GM18502 (cell line): ENCODE measurements at regions not wholly inside any gene's neighbourhood (a gene's known extent, or its start where the extent isn't known, plus 50 kb on each side); places are given as distances from the start of the nearest gene placed in this dataset.

Experiments used
- ATAC-seq: cut with Tn5 transposase; IDR thresholded peaks from one replicate; pipeline ENCODE4 v1.9.1; 2021; ENCODE audit warnings: mild to moderate bottlenecking; ENCODE audit not compliant: unreplicated experiment, poor library complexity

DNA sequence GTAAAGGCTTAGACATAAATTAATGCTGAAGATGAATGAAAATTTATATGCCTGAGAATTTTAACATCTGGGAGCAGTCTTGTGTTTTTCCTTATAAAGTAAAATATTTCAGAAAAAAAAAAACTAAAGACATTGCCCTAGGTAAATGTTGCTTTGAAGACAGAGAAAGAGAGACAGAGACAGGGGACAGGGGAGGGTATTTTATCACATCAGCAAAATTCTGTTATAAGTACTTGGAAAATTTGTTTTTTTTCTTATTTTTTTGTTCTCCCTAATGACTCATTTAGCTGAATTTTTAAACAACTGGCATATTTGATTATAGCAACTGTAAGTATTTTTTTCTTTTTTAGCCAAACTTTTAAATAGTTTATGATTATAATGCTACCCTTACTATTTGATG is 1540.6 kb upstream of the GBE1 start:
- no peak for ATAC-seq

DNA sequence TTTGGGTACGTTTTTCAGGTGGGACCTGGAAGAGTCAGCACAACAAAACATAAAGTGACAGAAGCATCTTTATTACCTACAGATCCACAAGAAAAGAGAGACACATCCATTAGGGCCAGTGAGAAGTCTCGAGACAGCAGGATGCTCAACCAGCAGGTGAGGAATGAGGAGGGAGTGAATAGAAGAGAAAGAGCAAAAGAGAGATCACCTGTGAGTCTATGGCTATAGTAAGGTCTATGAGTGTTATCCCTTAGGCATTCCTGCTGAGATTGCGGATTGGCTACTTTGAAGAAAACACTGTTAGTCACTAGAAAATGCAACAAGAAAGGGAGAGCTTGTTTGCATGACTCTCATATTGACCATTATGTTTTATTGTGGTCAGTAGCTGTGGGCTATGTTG is 1556.2 kb upstream of the GBE1 start:
- no peak for ATAC-seq

DNA sequence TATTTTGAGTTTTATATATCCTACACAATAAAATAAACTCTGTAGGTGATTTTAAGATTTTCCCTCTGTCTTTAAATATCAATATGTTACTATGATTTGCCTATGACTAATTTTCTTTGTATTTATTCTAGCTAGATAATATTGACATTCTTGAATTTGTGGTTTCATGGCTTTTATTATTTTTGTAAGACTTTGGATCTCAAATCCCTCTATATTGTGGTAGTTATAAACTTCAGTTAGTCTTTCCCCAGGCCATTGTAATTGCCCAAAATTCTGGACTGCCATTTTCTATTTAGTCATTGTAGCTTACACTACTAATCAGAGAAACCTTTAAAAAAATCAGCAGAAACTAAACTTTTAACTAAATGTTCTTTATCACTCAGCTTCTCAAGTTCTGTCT is 1559.3 kb upstream of the GBE1 start:
- no peak for ATAC-seq

DNA sequence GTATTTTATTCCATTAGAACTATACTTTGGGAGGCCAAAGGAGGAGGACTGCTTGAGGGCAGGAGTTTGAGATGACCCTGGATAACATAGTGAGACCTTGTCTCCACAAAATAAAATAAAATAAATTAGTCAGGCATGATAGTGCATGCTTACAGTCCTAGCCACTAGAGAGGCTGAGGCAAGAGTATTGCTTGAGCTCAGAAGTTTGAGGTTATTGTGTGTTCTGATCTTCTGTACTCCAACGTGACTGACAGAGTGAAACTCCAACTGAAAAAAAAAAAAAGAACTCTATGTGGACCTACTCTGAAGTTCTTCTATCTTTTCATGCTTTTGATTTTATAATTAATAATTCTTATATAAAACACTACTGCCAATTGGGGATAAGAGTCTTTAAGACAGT is 1560.0 kb upstream of the GBE1 start:
- ATAC-seq: no peak

DNA sequence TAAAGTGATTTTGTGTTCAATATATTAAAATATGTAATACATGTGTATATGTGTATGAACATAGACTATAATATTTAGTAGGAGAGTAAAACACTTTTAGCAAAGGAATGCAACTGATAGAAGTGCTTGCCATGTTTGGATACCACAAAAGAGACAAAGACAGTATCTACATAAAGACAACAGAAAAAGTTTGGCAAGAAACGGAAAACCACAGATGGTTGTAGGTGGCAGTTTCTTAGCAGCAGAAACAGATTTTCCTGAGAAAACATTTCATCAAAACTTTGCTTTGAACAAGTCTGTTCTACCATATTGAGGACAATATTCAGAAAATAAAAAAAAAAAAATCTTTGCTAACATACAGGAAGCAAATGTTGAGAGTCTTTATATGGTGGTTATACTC is 1560.4 kb upstream of the GBE1 start:
- no peak for ATAC-seq

DNA sequence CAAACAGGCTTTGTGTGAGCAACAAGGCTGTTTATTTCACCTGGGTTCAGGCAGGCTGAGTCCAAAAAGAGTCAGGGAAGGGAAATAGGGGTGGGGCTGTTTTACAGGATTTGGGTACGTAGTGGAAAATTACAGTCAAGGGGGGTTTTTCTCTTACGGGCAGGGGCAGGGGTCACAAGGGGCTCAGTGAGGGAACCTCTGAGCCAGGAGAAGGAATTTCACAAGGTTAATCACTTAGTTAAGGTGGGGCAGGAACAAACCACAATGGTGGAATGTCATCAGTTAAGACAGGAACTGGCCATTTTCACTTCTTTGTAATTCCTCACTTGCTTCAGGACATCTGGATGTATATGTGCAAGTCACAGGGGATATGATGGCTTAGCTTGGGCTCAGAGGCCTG is 1592.8 kb upstream of the GBE1 start:
- ATAC-seq: no peak

DNA sequence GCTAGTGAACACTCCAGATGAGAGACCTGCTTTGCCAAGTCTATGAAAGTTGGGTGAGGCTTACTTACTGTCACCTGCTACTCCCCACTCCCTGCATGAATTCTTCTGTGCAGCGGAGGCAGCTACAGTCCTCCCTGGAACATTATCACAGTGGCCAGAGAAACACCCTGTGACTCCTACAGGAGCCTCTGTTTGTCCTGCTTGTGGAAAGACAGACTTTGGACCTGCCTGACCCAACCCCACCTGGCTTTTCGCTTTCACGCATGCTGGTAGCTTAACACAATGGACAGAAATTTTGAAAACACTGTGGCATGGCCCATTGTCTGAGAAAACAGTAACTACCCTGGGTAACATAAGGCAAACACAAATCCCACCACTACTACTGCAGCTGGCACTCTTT is 1565.5 kb upstream of the CADM2 start:
- no peak for ATAC-seq

DNA sequence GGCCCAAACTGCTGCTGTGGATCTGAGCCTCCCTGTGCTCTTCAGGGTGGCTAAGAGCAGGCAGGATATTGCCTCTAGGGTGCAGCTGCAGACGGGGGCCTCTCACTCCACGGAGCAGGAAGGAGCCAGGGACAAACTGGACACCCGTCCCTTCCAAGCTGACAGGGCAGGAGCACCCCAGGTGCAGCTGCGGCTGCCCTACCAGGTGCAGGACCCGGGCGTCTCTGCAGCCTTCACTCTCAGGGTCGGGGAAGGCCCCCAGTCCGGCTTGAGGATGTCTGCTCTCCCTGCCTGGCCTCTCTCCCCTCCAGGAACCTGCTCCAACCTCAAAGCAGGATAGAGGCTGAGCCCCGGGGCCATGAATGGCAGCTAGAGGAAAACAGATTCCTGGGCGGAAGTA is 1554.9 kb upstream of the CADM2 start:
- ATAC-seq: no peak

DNA sequence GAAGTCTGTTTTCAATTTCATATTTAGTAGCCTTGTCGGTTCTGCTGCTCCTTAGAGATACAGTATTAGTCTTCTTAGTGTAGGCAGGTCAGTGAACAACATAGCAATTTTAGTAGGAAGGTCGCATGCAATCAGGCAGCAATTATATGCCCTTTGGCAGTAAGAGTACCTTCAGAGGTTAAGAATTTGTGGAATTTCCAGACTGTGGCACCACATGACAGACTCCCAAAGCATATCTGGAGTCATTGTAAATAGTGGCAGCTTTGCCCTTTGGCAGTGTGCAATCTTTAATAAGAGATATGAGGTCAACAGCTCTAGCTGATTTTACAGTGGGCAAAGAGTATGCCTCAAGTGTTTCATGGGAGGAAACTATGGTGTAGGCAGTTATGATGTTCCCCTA is 1532.5 kb upstream of the CADM2 start:
- no peak for ATAC-seq

DNA sequence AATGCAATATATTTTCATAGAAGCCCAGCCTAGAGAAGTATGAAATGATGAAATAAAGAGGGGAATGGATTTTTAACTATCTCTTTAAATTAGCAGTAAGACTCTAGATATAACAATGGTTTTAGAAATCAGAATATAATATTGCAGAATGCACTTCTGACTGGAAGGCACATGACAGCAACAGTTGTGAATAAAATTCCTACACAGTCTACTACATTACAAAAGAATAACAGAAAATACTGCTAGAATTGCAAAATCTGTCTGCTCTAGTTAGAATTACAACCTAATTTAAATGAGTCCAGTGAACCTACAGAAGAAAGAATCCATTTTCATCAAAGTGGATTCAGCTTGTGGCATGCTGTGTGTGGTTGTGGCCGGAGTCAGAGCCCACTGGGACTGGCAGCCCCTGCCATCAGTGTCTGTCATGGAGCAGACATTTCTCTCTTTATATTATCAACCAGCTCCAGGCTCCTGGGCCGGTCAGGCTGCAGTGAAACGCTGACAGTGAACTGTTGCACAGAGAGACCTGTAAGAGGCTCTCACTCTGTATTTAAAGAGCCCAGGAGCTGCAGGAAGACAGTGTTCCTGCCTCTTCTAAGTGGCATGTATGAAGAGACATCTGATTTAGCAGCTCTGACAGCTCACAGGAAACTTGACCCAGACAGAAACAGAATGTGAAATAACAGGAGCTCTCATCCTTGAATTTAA is 1523.8 kb upstream of the CADM2 start:
- ATAC-seq: no peak

DNA sequence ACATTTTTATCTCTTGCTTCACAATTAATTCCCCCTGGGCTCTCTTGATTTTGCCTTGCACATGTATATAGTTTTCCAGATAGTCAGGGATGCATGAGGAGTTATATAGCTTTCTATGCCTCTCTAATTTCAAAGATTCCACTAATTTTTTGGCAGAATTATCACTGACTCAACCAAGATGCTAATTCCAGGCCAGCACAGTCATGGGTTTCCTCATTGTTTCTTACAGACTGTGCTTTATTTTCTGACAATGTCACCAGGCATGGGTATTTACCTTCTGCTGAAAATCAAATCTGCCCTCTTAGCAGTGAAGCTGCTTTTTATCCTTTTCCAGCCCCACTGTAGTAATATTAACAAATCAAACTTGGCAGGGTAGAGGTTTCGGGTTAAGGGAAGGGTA is 1520.6 kb upstream of the CADM2 start:
- no peak for ATAC-seq

DNA sequence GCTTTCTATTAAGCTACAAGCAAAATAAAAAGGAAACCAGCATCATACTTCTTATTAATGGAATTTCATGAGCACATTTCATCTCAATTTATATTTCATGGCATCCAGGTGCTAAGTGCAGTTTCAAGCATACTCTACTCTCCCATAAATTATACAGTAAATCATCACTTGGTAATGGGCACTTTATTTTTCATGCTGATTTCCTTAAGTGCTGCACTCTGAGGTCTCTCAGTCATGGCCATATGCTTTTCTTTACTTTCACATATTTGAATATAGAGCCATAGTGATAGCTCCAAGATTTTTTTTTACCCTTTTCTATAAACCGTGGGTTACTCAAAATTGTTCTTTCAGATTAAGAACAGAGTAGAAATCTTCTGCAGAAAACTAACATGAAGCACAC is 1505.7 kb upstream of the CADM2 start:
- no peak for ATAC-seq

DNA sequence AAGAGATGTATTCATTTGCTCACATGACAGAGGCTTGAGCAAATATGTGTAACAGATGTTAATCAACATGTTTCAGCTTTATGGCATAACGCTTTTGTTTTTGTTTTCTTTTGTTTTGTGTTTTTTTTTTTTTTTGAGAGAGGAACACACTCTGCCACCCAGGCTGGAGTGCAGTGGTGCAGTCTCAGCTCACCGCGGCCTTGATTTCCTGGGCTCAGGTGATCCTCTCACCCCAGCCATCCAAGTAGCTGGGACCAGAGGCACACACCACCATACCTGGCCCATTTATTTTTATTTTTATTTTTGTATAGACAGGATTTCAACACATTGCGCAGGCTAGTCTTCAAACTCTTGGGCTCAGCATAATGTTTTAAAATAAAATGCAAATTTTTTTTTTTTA is 1504.4 kb upstream of the CADM2 start:
- ATAC-seq: no peak

DNA sequence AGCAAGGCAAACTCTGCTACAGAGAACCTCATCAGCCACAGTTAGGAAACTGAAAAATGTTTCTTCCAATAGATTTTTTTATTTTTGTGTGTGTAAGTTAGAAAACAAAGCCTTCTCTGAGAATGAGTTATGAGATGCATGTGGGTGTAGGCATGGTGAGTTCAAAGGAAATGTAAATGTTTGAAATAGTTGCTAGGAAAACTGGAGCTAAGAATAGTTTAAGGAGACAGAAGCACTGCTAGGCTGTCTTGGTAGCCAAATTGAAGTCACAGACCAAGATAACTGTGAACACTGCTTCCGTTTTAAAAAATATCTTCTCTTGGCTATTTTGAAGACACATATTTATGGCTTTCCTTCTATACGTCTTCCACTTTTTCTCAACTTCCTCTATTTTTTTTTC is 1501.2 kb upstream of the CADM2 start:
- no peak for ATAC-seq

DNA sequence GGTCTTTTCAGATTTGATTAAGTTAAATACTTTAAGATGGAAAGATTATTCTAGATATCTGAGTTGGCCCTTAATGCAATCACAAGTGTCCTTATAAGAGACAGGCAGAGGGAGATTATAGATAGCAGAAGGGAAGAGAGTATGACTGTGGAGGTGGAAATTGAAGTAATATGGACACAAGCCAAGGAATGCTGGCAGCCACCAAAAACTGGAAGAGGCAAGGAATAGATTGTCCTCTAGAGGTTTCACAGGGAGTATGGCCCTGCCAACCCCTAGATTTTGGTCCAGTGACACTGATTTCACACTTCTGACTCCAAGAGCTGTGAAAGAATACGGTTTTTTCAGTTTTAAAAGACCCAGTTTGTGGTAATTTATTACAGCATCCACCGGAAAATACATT is 1498.7 kb upstream of the CADM2 start:
- no peak for ATAC-seq

DNA sequence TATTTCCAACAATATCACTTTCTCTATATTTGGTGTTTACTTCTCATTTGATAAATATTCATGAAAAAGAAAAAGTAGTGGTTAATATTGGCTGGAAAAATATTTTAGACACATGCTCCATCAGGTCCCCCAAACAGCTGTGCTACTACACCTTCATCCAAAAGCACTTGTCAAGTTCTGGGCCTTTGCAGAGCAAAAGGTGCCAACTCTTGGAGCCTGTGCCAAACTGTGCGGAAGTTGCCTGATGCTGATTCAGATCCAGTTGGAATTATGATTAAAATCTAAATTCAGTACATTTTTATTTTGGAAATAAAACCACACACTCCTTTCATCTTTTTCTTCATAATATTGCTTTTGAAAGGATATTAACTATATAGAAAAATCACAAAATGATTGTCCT is 1497.4 kb upstream of the CADM2 start:
- no peak for ATAC-seq

DNA sequence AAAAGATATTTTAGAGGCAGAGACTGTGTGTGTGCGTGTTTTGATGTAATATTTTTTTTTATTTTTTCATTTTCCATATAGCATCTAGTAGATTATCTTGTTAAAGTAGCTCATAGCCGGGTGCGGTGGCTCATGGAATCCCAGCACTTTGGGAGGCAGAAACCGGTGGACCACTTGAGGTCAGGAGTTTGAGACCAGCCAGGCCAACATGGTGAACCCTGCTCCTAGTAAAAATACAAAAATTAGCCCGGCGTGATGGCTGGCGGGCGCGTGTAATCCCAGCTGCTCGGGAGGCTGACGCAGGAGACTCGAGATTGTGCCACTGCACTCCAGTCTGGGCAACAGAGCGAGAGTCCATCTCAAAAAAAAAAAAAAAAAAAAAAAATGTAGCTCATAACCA is 1481.2 kb upstream of the CADM2 start:
- ATAC-seq: no peak

DNA sequence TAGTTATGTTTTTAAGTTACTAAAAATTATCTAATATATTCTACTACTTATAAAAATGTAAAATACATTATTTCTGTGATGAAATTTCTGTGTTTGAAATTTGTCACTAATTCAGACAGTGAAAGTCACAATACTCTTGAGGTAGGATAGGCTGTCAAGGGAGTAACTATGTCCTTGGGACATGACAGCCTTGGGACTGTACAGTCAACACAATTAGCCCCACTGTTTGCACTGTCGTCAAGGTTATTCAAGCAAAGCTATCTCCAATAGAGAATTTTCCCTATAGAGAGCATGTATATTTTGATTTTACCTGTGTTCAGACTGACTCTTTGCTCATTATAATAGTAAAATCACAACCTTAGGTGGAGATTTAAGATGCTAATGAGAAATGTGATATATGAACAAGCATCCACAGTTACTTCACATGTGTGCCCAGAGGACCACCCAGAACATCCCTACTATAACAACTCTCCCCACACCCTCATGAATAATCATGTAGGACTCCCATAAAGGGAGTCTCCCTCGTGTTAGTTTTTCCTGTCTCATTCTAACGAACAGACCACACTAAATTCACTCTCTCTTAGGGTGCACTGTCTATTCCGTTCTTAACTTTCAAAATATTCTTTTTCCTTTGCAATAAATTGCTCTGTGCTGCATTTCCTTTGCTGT is 1476.3 kb upstream of the CADM2 start:
- no peak for ATAC-seq

DNA sequence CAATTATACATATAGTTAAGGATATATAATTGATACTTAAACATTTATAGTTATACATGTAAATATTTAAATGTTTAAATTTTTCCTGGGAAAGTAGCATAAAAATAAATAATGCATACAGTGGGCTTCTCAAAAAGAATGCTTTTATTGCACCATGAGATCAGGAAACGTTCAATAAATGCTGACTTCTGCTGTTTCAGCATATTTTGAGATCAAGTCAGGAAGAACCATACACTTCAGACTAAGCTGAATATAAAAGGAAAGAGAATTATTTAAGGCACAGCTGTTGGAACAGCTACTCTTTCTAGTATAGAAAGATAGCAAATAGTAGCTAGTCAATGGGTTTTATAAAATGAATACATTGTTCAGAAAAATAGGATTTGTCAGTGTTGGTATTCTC is 1462.3 kb upstream of the CADM2 start:
- ATAC-seq: no peak

DNA sequence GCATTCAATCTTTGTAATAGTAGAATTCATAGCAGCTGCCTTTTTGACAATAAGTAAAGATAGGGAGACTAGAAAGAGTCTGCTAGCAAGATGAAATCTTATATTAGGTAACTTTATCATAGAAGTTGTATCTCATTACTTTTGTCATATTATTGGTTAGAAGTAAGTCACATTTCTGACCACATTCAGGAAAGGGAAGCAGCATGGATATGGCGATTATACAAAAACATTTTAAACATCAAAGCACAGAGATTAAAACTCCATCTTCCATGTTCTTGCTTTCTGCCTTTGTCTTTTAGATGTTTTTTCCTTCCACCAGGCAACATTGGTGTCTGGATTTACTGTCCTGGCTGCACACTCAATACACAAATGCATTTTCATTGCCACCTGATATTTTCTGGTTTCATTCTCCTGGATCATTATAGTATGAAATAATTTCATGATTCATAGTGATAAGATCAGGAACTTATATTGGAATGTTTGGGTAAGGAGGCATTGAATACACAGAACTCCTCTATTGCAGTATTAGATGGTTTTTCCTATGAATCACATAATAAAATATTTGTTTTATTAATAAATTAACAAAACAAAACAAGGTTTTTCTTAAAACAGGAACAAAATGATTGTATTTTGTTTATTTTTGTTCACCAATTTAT is 1460.3 kb upstream of the CADM2 start:
- ATAC-seq: no peak

DNA sequence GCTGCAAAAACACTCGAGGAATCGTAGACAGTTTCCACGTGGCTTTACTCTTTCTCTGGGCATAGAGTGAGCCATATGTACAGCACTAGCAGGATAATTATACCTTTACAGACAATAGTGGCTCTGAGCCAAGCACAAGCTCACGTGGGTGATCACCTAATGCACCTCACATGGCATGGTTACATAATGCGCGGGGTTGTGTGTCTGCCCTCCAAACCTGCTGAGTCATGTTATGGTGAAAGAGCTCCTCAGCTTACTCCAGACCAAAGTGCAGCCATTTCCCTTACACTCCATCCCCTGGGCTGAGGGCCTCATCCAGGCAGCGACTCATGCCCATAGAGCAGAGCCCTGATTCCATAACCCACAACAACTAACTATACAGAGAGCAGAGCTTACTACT is 1458.4 kb upstream of the CADM2 start:
- no peak for ATAC-seq

DNA sequence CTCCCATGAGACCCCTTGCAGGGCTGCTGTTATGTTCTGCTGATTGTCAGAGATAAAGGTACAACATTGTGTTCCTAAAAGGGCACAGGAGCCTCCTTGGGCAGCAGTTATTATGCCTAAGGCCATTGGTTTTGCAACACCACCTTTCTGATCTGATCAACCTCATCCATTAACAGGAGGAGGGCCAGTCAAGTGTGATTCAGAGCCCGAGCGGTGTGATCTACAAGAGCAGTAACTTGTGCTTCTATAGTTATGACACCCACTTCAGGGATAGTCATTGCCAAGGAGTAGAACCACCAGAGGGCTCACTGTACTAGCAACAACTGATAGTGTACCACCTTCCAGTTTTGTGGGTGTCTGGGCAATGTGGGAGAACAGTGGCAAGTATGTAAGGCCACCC is 1457.9 kb upstream of the CADM2 start:
- ATAC-seq: no peak
